HCT116 (cell line): ENCODE measurements at regions not wholly inside any gene's neighbourhood (a gene's known extent, or its start where the extent isn't known, plus 50 kb on each side); places are given as distances from the start of the nearest gene placed in this dataset.

Experiments used
- ATAC-seq: fragments of 200-7000 bp; cut with Tn5 transposase; 2 replicates; pipeline ENCODE4 v1.9.1; 2020; ENCODE audit warnings: mild to moderate bottlenecking, moderate library complexity
- BruUV-seq: library from RNA; stranded (reverse); fragments of 400-500 nt; replicated peaks from 2 replicates; lab custom pipeline; 2021; lab: Mats Ljungman, UMichigan
- CTCF ChIA-PET: fragments of 300-600 bp; sonication (Branson Sonifier 250); formaldehyde crosslinking; loops from one replicate; lab custom pipeline; 2021; ENCODE audit warnings: antibody characterized with exemption; lab: Charles Lee
- POLR2A ChIA-PET: fragments of 300-600, 350-600 bp; sonication (Branson Sonifier 250); formaldehyde crosslinking; loops from one replicate; lab custom pipeline; 2021; ENCODE audit warnings: antibody characterized with exemption; lab: Charles Lee
- RAD21 ChIA-PET, 2 experiments: fragments of 300-600 bp; sonication (Branson Sonifier 250); formaldehyde crosslinking; loops; one replicate each; lab custom pipeline; 2023; ENCODE audit warnings: low total read pairs in 2 of 2; ENCODE audit not compliant: uncharacterized antibody in 2 of 2, unreplicated experiment in 2 of 2, low non-redundant PET in 1 of 2; lab: Charles Lee
- DNase-seq: peaks from one replicate; pipeline ENCODE4 v3.0.0-alpha.2; 2010; ENCODE audit warnings: low read depth, low spot score
- H2AFZ ChIP-seq: fragments of 200-600 bp; shearing (Covaris generic), sonication (generic); 2 replicates; pipeline ENCODE4 v1.6.1; 2017; ENCODE audit warnings: low read depth, mixed run types, mixed read lengths, antibody characterized with exemption, low read length; ENCODE audit not compliant: poor library complexity, severe bottlenecking
- H3K27ac ChIP-seq: 2 replicates; pipeline ENCODE4 v1.5.1; 2012; ENCODE audit warnings: low read depth, low read length
- H3K27me3 ChIP-seq: fragments of 200-600 bp; sonication (generic); 2 replicates; pipeline ENCODE4 v1.6.1; 2016; ENCODE audit warnings: mixed run types, low read length, mixed read lengths; ENCODE audit not compliant: insufficient read depth
- H3K36me3 ChIP-seq, 2 experiments: fragments of 200-500 bp in 1 of 2; fragments of 200-600 bp in 1 of 2; sonication (Bioruptor generic) in 1 of 2; sonication (generic) in 1 of 2; 2 replicates each; pipeline versions ENCODE4 v1.5.1 to v1.6.1; 2014 to 2016; ENCODE audit warnings: low read length in 2 of 2, inconsistent platforms in 1 of 2, mixed read lengths in 1 of 2, mixed run types in 1 of 2; ENCODE audit not compliant: insufficient read depth in 2 of 2, control insufficient read depth in 1 of 2
- H3K4me1 ChIP-seq, 2 experiments: fragments of 200-600 bp in 1 of 2; sonication (generic) in 1 of 2; 2 replicates each; pipeline versions ENCODE4 v1.5.1 to v1.6.1; 2012 to 2017; ENCODE audit warnings: low read length in 2 of 2, inconsistent platforms in 1 of 2, mild to moderate bottlenecking in 1 of 2, mixed read lengths in 1 of 2, mixed run types in 1 of 2, moderate library complexity in 1 of 2; ENCODE audit not compliant: insufficient read depth in 2 of 2, control insufficient read depth in 1 of 2
- H3K4me2 ChIP-seq: fragments of 200-600 bp; sonication (generic); 2 replicates; pipeline ENCODE4 v1.6.1; 2017; ENCODE audit warnings: mixed run types, low read length, mixed read lengths
- H3K4me3 ChIP-seq, 2 experiments: fragments of 200-600 bp in 1 of 2; sonication (generic) in 1 of 2; replicated peaks in 1 of 2; 2 replicates each; pipeline ENCODE4 v1.5.1; 2011 to 2016; ENCODE audit warnings: low read length in 2 of 2, control low read depth in 1 of 2, low read depth in 1 of 2, mild to moderate bottlenecking in 1 of 2, mixed read lengths in 1 of 2, mixed run types in 1 of 2
- H3K79me2 ChIP-seq: fragments of 200-600 bp; sonication (generic); 2 replicates; pipeline ENCODE4 v1.6.1; 2017; ENCODE audit warnings: mild to moderate bottlenecking, mixed run types, low read length, moderate library complexity, mixed read lengths; ENCODE audit not compliant: insufficient read depth
- H3K9ac ChIP-seq: fragments of 200-600 bp; sonication (generic); 2 replicates; pipeline ENCODE4 v1.6.1; 2016; ENCODE audit warnings: low read length, mixed read lengths
- H3K9me2 ChIP-seq: fragments of 200-600 bp; sonication (generic), shearing (Covaris generic); 2 replicates; pipeline ENCODE4 v1.6.1; 2017; ENCODE audit warnings: mixed run types, mild to moderate bottlenecking, moderate library complexity; ENCODE audit not compliant: insufficient read depth
- H3K9me3 ChIP-seq, 2 experiments: fragments of 200-500 bp in 1 of 2; fragments of 200-600 bp in 1 of 2; sonication (Bioruptor generic) in 1 of 2; sonication (generic) in 1 of 2; 2 replicates each; pipeline ENCODE4 v1.6.1; 2014 to 2017; ENCODE audit warnings: low read length in 2 of 2, mixed read lengths in 2 of 2, inconsistent platforms in 1 of 2, low read depth in 1 of 2, mild to moderate bottlenecking in 1 of 2, mixed run types in 1 of 2, moderate library complexity in 1 of 2; ENCODE audit not compliant: control insufficient read depth in 1 of 2, insufficient read depth in 1 of 2
- H4K20me1 ChIP-seq: fragments of 200-600 bp; sonication (generic), shearing (Covaris generic); 2 replicates; pipeline ENCODE4 v1.6.1; 2017; ENCODE audit warnings: mixed run types, mild to moderate bottlenecking, moderate library complexity; ENCODE audit not compliant: insufficient read depth
- CBX3 ChIP-seq: IDR thresholded peaks from 2 replicates; pipeline ENCODE4 v1.6.1; 2012; ENCODE audit warnings: low read depth
- CEBPB ChIP-seq: IDR thresholded peaks from 2 replicates; pipeline ENCODE4 v1.6.1; 2012; ENCODE audit warnings: low read depth
- ELF1 ChIP-seq: IDR thresholded peaks from 2 replicates; pipeline ENCODE4 v1.6.1; 2012; ENCODE audit warnings: low read depth, borderline replicate concordance
- EZH2 ChIP-seq: fragments of 200-600 bp; sonication (generic); IDR thresholded peaks from 2 replicates; pipeline ENCODE4 v1.6.1; 2017; ENCODE audit warnings: antibody characterized with exemption, mixed run types
- EZH2phosphoT487 ChIP-seq: fragments of 200-600 bp; IDR thresholded peaks from 2 replicates; pipeline ENCODE4 v1.6.1; 2018; ENCODE audit warnings: antibody characterized with exemption, borderline replicate concordance
- FOSL1 ChIP-seq: IDR thresholded peaks from 2 replicates; pipeline ENCODE4 v1.6.1; 2012; ENCODE audit warnings: low read depth
- JUND ChIP-seq: IDR thresholded peaks from 2 replicates; pipeline ENCODE4 v1.6.1; 2012
- MAX ChIP-seq: IDR thresholded peaks from 2 replicates; pipeline ENCODE4 v1.6.1; 2012
- POLR2A ChIP-seq: IDR thresholded peaks from 2 replicates; pipeline ENCODE4 v1.7.0; 2011; ENCODE audit warnings: borderline replicate concordance; ENCODE audit not compliant: insufficient read depth, insufficient read length; ENCODE audit errors: extremely low read depth
- REST ChIP-seq: IDR thresholded peaks from 2 replicates; pipeline ENCODE4 v1.6.1; 2012; ENCODE audit warnings: low read depth
- SP1 ChIP-seq: IDR thresholded peaks from 2 replicates; pipeline ENCODE4 v1.6.1; 2012; ENCODE audit warnings: low read depth
- SRF ChIP-seq: IDR thresholded peaks from 2 replicates; pipeline ENCODE4 v1.6.1; 2012; ENCODE audit warnings: low read depth
- TCF7L2 ChIP-seq: IDR thresholded peaks from 2 replicates; pipeline ENCODE4 v1.7.0; 2011; ENCODE audit warnings: borderline replicate concordance, inconsistent platforms; ENCODE audit not compliant: insufficient read depth, insufficient read length; ENCODE audit errors: extremely low read depth
- ZFX ChIP-seq: fragments of 450-650 bp; IDR thresholded peaks from 2 replicates; pipeline ENCODE4 v1.6.1; 2017
- ZNF274 ChIP-seq: fragments of 200-500 bp; sonication (Bioruptor generic); IDR thresholded peaks from 2 replicates; pipeline ENCODE4 v1.6.1; 2014; ENCODE audit warnings: mild to moderate bottlenecking, low read depth, low read length, inconsistent platforms
- intact Hi-C: fragments of 100-400 bp; cut with micrococcal nuclease; formaldehyde crosslinking; loops from 2 replicates; pipeline ENCODE4 v1.10.0; 2022

GRCh38 chr3:24793896-24794295 is 299.2 kb upstream of the THRB start:
- DNase-seq (no peak), ATAC-seq (no peak)
- POLR2A ChIA-PET = no interaction called here
- H3K27me3 ChIP-seq = peaks cover 9% of the 10 kb centered on the region
- intact Hi-C loops = no loop called here
- H3K9me3 ChIP-seq = no peaks in the 10 kb centered on the region
- H3K36me3 ChIP-seq = no peaks in the 10 kb centered on the region
- H3K4me1 ChIP-seq = no peaks in the 10 kb centered on the region
- CTCF ChIA-PET = no interaction called here
- no peaks in the 10 kb centered on the region for H4K20me1 ChIP-seq
- H3K9me2 ChIP-seq = no peaks in the 10 kb centered on the region
- TF ChIP-seq CEBPB = no peak
- no peak for TF ChIP-seq SP1
- TF ChIP-seq POLR2A = no peak
- no peak for TF ChIP-seq EZH2
- TF ChIP-seq, all 23 proteins: peak for 0
- no peak overlapping the region for H3K4me3 ChIP-seq
- no peak overlapping the region for H3K4me2 ChIP-seq
- no peaks in the 10 kb centered on the region for H3K79me2 ChIP-seq
- no TSS peak for BruUV-seq
- H3K27ac ChIP-seq = no peak overlapping the region
- no peak overlapping the region for H2AFZ ChIP-seq
- no peak overlapping the region for H3K9ac ChIP-seq
- RAD21 ChIA-PET = no interaction called here

- H3K4me1 ChIP-seq = no peaks in the 10 kb centered on the region
- no peaks in the 10 kb centered on the region for H4K20me1 ChIP-seq
- H3K36me3 ChIP-seq = no peaks in the 10 kb centered on the region
- intact Hi-C loops = no loop called here
- no peak overlapping the region for H3K4me2 ChIP-seq
- ChIA-PET CTCF (no interaction called here), RAD21 (no interaction called here)
- H3K27ac ChIP-seq = no peak overlapping the region
- no peaks in the 10 kb centered on the region for H3K79me2 ChIP-seq
- no peaks in the 10 kb centered on the region for H3K9me3 ChIP-seq
- ATAC-seq (no peak), DNase-seq (no peak)
- H3K27me3 ChIP-seq = peaks cover 8% of the 10 kb centered on the region; the same call in 1 of the 2 replicates
- H2AFZ ChIP-seq = no peak overlapping the region
- H3K9me2 ChIP-seq = no peaks in the 10 kb centered on the region
- H3K9ac ChIP-seq = no peak overlapping the region
- no peak overlapping the region for H3K4me3 ChIP-seq
- BruUV-seq = no TSS peak
- no peak for TF ChIP-seq JUND
- TF ChIP-seq ZFX = no peak
- no peak for TF ChIP-seq TCF7L2
- TF ChIP-seq MAX = no peak
- TF ChIP-seq FOSL1 = no peak
- no peak for TF ChIP-seq EZH2
- no peak for TF ChIP-seq ELF1
- TF ChIP-seq ZNF274 = no peak
- no peak for TF ChIP-seq SRF
- no peak for TF ChIP-seq CBX3
- no peak for TF ChIP-seq EZH2phosphoT487
- no peak for TF ChIP-seq POLR2A
- no peak for TF ChIP-seq REST
- TF ChIP-seq, all 23 proteins: peak for 0
- POLR2A ChIA-PET = no interaction called here
Observed at GRCh38 chr3:24802614-24803013, 308.0 kb upstream of the THRB start.
